ENCODE measurements at regions not wholly inside any gene's neighbourhood (a gene's known extent, or its start where the extent isn't known, plus 50 kb on each side); places are given as distances from the start of the nearest gene placed in this dataset.

DNA sequence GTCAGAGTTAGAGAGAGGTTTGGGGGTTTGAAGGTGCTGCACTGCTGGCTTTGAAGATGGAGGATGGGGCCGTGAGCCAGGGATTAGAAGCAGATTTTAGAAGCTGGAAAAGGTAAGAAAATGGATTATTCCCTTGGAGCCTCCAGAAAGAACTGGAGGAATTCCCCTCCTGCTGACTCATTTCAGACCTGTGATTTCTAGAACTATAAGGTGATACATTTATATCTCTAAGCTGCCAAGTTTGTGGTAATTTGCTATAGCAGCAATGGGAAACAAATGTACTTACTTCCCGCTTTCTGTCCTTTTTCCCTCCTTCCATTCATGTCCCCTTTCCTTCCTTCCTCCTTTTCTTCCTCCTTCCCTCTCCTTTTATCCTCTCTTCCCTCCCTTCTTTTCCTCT is 78.5 kb upstream of the PCDH8 start:
- H3K79me2 ChIP-seq (ENCODE audit: low read length) = no peaks in the 10 kb centered on the region
- H2AFZ ChIP-seq (ENCODE audit: low read depth, low read length) = no peak overlapping the region
- TF ChIP-seq, protein P1, sequence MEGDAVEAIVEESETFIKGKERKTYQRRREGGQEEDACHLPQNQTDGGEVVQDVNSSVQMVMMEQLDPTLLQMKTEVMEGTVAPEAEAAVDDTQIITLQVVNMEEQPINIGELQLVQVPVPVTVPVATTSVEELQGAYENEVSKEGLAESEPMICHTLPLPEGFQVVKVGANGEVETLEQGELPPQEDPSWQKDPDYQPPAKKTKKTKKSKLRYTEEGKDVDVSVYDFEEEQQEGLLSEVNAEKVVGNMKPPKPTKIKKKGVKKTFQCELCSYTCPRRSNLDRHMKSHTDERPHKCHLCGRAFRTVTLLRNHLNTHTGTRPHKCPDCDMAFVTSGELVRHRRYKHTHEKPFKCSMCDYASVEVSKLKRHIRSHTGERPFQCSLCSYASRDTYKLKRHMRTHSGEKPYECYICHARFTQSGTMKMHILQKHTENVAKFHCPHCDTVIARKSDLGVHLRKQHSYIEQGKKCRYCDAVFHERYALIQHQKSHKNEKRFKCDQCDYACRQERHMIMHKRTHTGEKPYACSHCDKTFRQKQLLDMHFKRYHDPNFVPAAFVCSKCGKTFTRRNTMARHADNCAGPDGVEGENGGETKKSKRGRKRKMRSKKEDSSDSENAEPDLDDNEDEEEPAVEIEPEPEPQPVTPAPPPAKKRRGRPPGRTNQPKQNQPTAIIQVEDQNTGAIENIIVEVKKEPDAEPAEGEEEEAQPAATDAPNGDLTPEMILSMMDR (IDR thresholded peaks at IDR 0.05; ENCODE audit: low read depth, low read length) = no peak
- no peak for TF ChIP-seq EZH2phosphoT487 (IDR thresholded peaks at IDR 0.05; ENCODE audit: low read depth)
- H3K4me3 ChIP-seq (ENCODE audit: low read length) = no peak overlapping the region
- H3K27me3 ChIP-seq (ENCODE audit: low read depth, low read length) = no peaks in the 10 kb centered on the region
- H3K9ac ChIP-seq (ENCODE audit: low read length) = no peak overlapping the region
- H3K27ac ChIP-seq (ENCODE audit: low read length) = no peak overlapping the region
- no peak overlapping the region for H3K4me2 ChIP-seq (ENCODE audit: low read length)
- H3K36me3 ChIP-seq (replicated peaks; ENCODE audit: low read depth, low read length) = no peaks in the 10 kb centered on the region
- no peaks in the 10 kb centered on the region for H4K20me1 ChIP-seq (ENCODE audit: insufficient read depth, low read length)
- no peaks in the 10 kb centered on the region for H3K9me3 ChIP-seq (ENCODE audit: insufficient read depth, low read length)
- peaks cover 31% of the 10 kb centered on the region for H3K4me1 ChIP-seq (ENCODE audit: low read length)

DNA sequence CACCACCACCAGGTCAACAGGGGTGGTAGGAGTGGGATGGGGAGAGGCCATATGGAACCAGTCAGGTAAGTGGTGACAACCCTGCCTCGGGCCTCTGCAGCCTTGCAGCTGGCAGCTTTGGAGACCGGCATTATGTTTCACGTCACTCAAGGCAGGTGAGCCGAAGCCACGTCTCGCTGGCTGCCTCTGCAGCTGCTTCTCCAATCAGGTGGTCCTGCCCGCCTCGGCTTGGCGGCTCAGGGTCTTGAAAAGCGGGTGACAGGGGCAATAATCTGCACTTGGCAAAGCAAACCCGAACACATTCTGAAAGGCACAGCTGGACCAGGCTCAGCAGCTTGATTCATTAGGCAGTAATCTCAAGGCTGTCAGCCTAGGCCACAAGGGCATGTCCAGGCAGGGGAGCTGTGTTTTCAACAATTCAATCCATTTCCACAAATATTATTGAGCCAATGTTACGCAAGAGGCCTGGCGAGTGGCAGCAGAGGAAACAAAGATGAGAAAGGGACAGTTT is 77.4 kb upstream of the PCDH8 start:
- no peak for TF ChIP-seq EZH2phosphoT487 (IDR thresholded peaks at IDR 0.05; ENCODE audit: low read depth)
- TF ChIP-seq, protein P1 (IDR thresholded peaks at IDR 0.05; ENCODE audit: low read depth, low read length) = no peak
- peaks cover 31% of the 10 kb centered on the region for H3K4me1 ChIP-seq (ENCODE audit: low read length)
- H3K36me3 ChIP-seq (replicated peaks; ENCODE audit: low read depth, low read length) = no peaks in the 10 kb centered on the region
- H2AFZ ChIP-seq (ENCODE audit: low read depth, low read length) = no peak overlapping the region
- H4K20me1 ChIP-seq (ENCODE audit: insufficient read depth, low read length) = no peaks in the 10 kb centered on the region
- no peaks in the 10 kb centered on the region for H3K9me3 ChIP-seq (ENCODE audit: insufficient read depth, low read length)
- no peak overlapping the region for H3K27ac ChIP-seq (ENCODE audit: low read length)
- no peaks in the 10 kb centered on the region for H3K79me2 ChIP-seq (ENCODE audit: low read length)
- H3K4me2 ChIP-seq (ENCODE audit: low read length) = no peak overlapping the region
- no peak overlapping the region for H3K4me3 ChIP-seq (ENCODE audit: low read length)
- no peak overlapping the region for H3K9ac ChIP-seq (ENCODE audit: low read length)
- H3K27me3 ChIP-seq (ENCODE audit: low read depth, low read length) = no peaks in the 10 kb centered on the region

DNA sequence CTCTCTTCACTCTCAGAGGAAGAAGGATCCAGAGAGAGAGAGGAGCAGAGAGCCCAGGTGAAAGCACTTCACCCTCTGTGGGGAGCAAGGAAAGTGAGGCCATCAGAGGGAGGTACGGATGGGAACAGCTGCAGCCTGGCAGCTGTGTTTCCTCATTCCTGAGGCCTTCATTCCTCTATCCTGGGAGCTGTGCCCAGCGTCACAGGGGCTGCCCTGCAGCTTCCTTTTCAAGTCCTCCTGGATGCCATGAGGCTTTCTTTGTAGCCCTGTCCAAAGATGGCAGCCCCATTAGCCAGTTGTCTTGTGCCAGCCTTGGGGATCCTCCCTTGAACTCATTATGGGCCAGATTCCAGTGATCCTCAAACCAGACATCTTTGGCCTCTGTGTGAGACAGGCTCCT is 76.8 kb upstream of the PCDH8 start:
- no peak overlapping the region for H3K4me2 ChIP-seq (ENCODE audit: low read length)
- peaks cover 34% of the 10 kb centered on the region for H3K4me1 ChIP-seq (ENCODE audit: low read length)
- H3K79me2 ChIP-seq (ENCODE audit: low read length) = no peaks in the 10 kb centered on the region
- H2AFZ ChIP-seq (ENCODE audit: low read depth, low read length) = no peak overlapping the region
- no peak overlapping the region for H3K27ac ChIP-seq (ENCODE audit: low read length)
- H3K36me3 ChIP-seq (replicated peaks; ENCODE audit: low read depth, low read length) = no peaks in the 10 kb centered on the region
- no peaks in the 10 kb centered on the region for H3K9me3 ChIP-seq (ENCODE audit: insufficient read depth, low read length)
- H3K4me3 ChIP-seq (ENCODE audit: low read length) = no peak overlapping the region
- H4K20me1 ChIP-seq (ENCODE audit: insufficient read depth, low read length) = no peaks in the 10 kb centered on the region
- no peak for TF ChIP-seq EZH2phosphoT487 (IDR thresholded peaks at IDR 0.05; ENCODE audit: low read depth)
- TF ChIP-seq, protein P1 (IDR thresholded peaks at IDR 0.05; ENCODE audit: low read depth, low read length) = no peak
- H3K9ac ChIP-seq (ENCODE audit: low read length) = no peak overlapping the region
- H3K27me3 ChIP-seq (ENCODE audit: low read depth, low read length) = no peaks in the 10 kb centered on the region

DNA sequence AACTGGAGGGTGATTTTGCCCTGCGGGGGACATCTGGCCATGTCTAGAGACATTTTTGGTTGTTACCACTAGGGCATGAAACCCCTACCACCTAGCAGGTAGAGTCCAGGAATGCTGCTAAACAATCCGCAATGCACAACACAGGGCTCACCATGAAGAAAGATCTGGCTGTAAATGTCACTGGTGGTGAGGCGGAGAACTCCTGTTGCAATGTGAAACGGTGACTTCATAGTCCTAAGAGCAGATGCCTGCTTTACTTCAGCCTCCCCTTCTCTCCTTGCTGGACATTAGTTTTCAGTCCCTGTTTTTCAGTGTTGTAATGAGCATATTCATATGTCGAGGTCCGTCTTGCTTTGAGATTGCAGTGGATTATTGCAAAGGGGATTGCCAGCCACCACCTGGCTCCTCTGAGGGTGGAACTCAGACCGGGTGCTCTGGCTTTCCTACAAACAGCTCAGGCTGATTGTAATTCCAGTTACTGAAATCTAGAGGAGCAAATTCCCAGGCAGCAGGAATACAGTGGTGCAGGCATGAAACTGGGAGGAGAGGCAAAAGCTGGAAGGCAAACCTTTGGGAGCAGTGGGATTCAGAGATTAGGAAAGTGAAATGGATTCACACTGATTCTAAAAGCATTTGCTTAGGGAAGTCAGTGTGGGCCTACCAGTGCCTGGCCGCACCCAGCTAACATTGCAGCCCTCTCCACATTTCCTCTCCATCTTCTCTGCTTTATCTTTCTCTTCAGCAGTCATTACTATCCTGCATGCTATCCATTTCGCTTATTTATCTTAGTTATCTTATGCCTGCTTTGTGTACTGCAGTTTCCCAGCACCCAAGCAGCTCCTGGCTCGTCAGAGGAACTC is 76.1 kb upstream of the PCDH8 start:
- Histone ChIP-seq H3K27ac (ENCODE audit: low read length) (no peak overlapping the region), H3K9me3 (ENCODE audit: insufficient read depth, low read length) (no peaks in the 10 kb centered on the region), H3K9ac (ENCODE audit: low read length) (no peak overlapping the region), H3K4me3 (ENCODE audit: low read length) (no peak overlapping the region), H3K36me3 (replicated peaks; ENCODE audit: low read depth, low read length) (no peaks in the 10 kb centered on the region), H3K4me2 (ENCODE audit: low read length) (no peak overlapping the region), H3K27me3 (ENCODE audit: low read depth, low read length) (no peaks in the 10 kb centered on the region), H3K4me1 (ENCODE audit: low read length) (peaks cover 37% of the 10 kb centered on the region), H2AFZ (ENCODE audit: low read depth, low read length) (no peak overlapping the region), H4K20me1 (ENCODE audit: insufficient read depth, low read length) (no peaks in the 10 kb centered on the region), H3K79me2 (ENCODE audit: low read length) (no peaks in the 10 kb centered on the region)
- TF ChIP-seq, protein P1 (IDR thresholded peaks at IDR 0.05; ENCODE audit: low read depth, low read length) = no peak
- TF ChIP-seq EZH2phosphoT487 (IDR thresholded peaks at IDR 0.05; ENCODE audit: low read depth) = no peak

All from OCI-LY3 (cell line).